ENCODE measurements at regions not wholly inside any gene's neighbourhood (a gene's known extent, or its start where the extent isn't known, plus 50 kb on each side); places are given as distances from the start of the nearest gene placed in this dataset.
"Not testable (repeated sequence)": the region's sequence is repeated elsewhere in the genome, so short reads cannot be mapped to it uniquely, and the experiment has no call there.

- H3K4me3 ChIP-seq (ENCODE audit: low read depth, low read length): no peak overlapping the region
- TF ChIP-seq, protein P1, sequence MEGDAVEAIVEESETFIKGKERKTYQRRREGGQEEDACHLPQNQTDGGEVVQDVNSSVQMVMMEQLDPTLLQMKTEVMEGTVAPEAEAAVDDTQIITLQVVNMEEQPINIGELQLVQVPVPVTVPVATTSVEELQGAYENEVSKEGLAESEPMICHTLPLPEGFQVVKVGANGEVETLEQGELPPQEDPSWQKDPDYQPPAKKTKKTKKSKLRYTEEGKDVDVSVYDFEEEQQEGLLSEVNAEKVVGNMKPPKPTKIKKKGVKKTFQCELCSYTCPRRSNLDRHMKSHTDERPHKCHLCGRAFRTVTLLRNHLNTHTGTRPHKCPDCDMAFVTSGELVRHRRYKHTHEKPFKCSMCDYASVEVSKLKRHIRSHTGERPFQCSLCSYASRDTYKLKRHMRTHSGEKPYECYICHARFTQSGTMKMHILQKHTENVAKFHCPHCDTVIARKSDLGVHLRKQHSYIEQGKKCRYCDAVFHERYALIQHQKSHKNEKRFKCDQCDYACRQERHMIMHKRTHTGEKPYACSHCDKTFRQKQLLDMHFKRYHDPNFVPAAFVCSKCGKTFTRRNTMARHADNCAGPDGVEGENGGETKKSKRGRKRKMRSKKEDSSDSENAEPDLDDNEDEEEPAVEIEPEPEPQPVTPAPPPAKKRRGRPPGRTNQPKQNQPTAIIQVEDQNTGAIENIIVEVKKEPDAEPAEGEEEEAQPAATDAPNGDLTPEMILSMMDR (IDR thresholded peaks at IDR 0.05; ENCODE audit: borderline replicate concordance, insufficient read depth, low read depth, low read length): no peak
Measured at GRCh38 chr2:234366891-234367290, 130.0 kb downstream of the ARL4C start.

DNA sequence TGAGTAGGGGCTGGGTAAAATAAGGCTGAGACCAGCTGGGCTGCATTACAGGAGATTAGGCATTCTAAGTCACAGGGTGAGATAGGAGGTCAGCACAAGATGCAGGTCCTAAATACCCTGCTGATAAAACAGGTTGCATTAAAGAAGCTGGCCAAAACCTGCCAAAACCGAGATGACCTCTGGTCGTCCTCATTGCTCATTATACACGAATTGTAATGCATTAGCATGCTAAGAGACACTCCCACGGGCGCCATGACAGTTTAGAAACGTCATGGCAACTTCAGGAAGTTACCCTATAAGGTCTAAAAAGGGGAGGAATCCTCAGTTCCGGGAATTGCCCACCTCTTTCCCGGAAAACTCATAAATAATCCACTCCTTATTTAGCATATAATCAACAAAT is 132.2 kb downstream of the ARL4C start:
- TF ChIP-seq, protein P1 (IDR thresholded peaks at IDR 0.05; ENCODE audit: borderline replicate concordance, insufficient read depth, low read depth, low read length): no peak
- H3K4me3 ChIP-seq (ENCODE audit: low read depth, low read length): no peak overlapping the region

GRCh38 chr2:234363647-234364294 is 133.1 kb downstream of the ARL4C start:
- TF ChIP-seq, protein P1 (IDR thresholded peaks at IDR 0.05; ENCODE audit: borderline replicate concordance, insufficient read depth, low read depth, low read length): no peak
- H3K4me3 ChIP-seq (ENCODE audit: low read depth, low read length): no peak overlapping the region

DNA sequence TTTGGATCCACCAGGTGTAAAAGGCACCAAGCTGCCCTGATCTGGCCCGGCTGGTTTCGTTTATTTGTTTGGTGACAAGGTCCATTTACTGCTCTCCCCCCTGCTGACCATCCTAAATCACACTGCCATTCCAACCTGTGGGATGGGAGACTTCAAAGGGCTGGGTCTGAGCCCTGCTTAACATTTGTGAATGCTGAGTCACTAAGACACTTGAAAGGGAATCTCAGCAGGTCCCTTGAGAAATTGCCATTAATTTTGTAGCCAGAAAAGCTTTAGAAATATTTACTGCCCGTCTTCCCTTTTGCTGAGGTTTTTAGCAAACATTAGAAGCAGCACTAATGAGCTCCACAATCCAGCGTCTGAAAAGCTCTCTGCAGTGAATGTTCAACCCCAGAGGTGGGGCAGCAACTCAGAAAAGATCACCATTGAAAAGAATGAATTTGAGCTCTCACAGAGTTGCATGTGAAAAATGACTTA is 133.8 kb downstream of the ARL4C start:
- no peak overlapping the region for H3K4me3 ChIP-seq (ENCODE audit: low read depth, low read length)
- TF ChIP-seq, protein P1 (IDR thresholded peaks at IDR 0.05; ENCODE audit: borderline replicate concordance, insufficient read depth, low read depth, low read length): no peak

GRCh38 chr2:234360313-234360975 is 136.4 kb downstream of the ARL4C start:
- H3K4me3 ChIP-seq (ENCODE audit: low read depth, low read length): not testable (repeated sequence)

- TF ChIP-seq, protein P1 (IDR thresholded peaks at IDR 0.05; ENCODE audit: borderline replicate concordance, insufficient read depth, low read depth, low read length): no peak
Measured at GRCh38 chr2:234357666-234358065, 139.2 kb downstream of the ARL4C start.

GRCh38 chr2:234355808-234356365 is 141.0 kb downstream of the ARL4C start:
- no peak overlapping the region for H3K4me3 ChIP-seq (ENCODE audit: low read depth, low read length)
- TF ChIP-seq, protein P1 (IDR thresholded peaks at IDR 0.05; ENCODE audit: borderline replicate concordance, insufficient read depth, low read depth, low read length): no peak

More at GRCh38 chr2:234357666-234358065, 139.2 kb downstream of the ARL4C start:
- H3K4me3 ChIP-seq (ENCODE audit: low read depth, low read length): no peak overlapping the region

All from GM12875 (cell line).